ENCODE measurements at regions not wholly inside any gene's neighbourhood (a gene's known extent, or its start where the extent isn't known, plus 50 kb on each side); places are given as distances from the start of the nearest gene placed in this dataset.

DNA sequence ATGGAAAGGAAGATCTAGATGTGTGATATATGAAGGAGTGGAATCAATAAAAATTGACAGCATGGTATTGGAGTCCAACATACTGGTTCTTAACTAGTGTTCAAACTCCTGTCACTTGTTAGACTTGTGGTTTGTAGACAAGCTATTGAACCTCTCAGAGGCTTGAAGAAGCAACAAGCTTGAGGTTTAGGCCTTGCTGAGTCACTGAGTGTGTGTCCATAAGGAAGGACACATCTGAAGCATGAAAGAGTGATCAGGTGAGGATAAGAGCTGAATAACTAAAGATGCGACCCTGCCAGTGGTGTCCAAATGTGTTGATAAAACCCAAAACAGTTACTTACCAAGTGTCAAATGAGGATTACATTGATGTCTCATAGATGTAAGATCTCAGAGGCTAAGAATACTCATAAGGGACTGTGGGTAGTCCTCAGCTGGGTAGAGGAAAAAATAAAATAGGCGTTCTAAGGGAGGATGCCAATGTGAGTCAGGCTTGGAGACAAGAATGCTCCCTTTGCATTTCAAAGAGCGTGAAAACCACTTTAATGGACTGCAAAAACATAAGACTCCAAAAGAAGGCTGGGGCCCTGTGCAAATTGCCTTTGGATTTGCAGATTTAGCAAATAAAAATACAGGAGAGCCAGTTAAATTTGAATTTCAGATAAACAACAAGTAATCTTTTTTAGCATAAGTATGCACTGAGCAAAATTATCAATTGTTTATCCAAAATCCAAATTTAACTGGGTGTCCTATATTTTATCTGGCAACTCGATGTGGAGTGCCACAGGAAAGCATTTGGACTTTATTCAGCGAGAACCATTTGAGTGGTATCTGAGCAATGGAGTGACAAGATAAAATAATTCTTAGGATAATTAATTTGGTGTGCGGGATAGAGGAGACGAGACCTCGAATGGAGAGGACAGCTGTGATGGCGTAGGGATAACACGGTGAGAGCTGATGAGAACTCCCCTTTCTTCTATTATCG is 757.3 kb upstream of the WWC1 start:
- Histone ChIP-seq H2AFZ (ENCODE audit: low read length) (no peak overlapping the region), H3K36me3 (replicated peaks in 1 of 2; ENCODE audit: control insufficient read depth in 1 of 2, insufficient read depth in 2 of 2, low read length in 2 of 2) (no peaks in the 10 kb centered on the region), H3K4me2 (ENCODE audit: low read depth, low read length) (no peak overlapping the region), H3K27ac (ENCODE audit: extremely low read length, insufficient read depth, low read length) (no peak overlapping the region), H4K20me1 (ENCODE audit: insufficient read depth, low read length) (no peaks in the 10 kb centered on the region), H3K4me3 (replicated peaks in 1 of 3; ENCODE audit: insufficient read depth in 1 of 3, low read depth in 2 of 3, low read length in 3 of 3) (no peak overlapping the region), H3K4me1 (ENCODE audit: insufficient read depth, low read length) (no peaks in the 10 kb centered on the region), H3K79me2 (ENCODE audit: insufficient read depth, low read length) (no peaks in the 10 kb centered on the region), H3K9me3 (ENCODE audit: low read length) (no peaks in the 10 kb centered on the region), H3K27me3 (ENCODE audit: control insufficient read depth in 1 of 2, insufficient read depth in 2 of 2, low read length in 2 of 2) (no peaks in the 10 kb centered on the region; a peak in 1 of 5 replicates), H3K9ac (ENCODE audit: insufficient read depth, low read depth, low read length) (no peak overlapping the region)
- ChIA-PET POLR2A (no interaction called here), CTCF (ENCODE audit: low intra/inter-chr PET ratio, low total read pairs) (no interaction called here)
- WGBS (ENCODE audit: low lambda C conversion rate) = 13% methylated on average over 11 of the region's 11 CpGs
- ATAC-seq (no peak), FAIRE-seq (no peak), DNase-seq (ENCODE audit: low spot score) (no peak)
- BruUV-seq (replicated peaks) = no TSS peak
- in situ Hi-C loops (cut with HindIII; ENCODE audit: extremely low pct_ligation_motif_present, low pct_unique_long_range_greater_than_20kb) (no loop called here), intact Hi-C loops (cut with micrococcal nuclease; ENCODE audit: unreplicated experiment) (no loop called here)
- no peak for TF ChIP-seq NONO (IDR thresholded peaks at IDR 0.05)
- no peak for TF ChIP-seq NONO (CRISPR knock-in tag; conservative IDR thresholded peaks at IDR 0.05)
- TF ChIP-seq, protein P1, sequence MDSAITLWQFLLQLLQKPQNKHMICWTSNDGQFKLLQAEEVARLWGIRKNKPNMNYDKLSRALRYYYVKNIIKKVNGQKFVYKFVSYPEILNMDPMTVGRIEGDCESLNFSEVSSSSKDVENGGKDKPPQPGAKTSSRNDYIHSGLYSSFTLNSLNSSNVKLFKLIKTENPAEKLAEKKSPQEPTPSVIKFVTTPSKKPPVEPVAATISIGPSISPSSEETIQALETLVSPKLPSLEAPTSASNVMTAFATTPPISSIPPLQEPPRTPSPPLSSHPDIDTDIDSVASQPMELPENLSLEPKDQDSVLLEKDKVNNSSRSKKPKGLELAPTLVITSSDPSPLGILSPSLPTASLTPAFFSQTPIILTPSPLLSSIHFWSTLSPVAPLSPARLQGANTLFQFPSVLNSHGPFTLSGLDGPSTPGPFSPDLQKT (CRISPR knock-in tag; IDR thresholded peaks at IDR 0.05; ENCODE audit: borderline replicate concordance) = no peak
- TF ChIP-seq, protein P2, sequence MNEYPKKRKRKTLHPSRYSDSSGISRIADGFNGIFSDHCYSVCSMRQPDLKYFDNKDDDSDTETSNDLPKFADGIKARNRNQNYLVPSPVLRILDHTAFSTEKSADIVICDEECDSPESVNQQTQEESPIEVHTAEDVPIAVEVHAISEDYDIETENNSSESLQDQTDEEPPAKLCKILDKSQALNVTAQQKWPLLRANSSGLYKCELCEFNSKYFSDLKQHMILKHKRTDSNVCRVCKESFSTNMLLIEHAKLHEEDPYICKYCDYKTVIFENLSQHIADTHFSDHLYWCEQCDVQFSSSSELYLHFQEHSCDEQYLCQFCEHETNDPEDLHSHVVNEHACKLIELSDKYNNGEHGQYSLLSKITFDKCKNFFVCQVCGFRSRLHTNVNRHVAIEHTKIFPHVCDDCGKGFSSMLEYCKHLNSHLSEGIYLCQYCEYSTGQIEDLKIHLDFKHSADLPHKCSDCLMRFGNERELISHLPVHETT (CRISPR knock-in tag; conservative IDR thresholded peaks at IDR 0.05) = no peak
- TF ChIP-seq ZNF510 (CRISPR knock-in tag; IDR thresholded peaks at IDR 0.05; ENCODE audit: low read depth) = no peak
- TF ChIP-seq ZNF44 (CRISPR knock-in tag; IDR thresholded peaks at IDR 0.05) = no peak
- TF ChIP-seq, protein P3, sequence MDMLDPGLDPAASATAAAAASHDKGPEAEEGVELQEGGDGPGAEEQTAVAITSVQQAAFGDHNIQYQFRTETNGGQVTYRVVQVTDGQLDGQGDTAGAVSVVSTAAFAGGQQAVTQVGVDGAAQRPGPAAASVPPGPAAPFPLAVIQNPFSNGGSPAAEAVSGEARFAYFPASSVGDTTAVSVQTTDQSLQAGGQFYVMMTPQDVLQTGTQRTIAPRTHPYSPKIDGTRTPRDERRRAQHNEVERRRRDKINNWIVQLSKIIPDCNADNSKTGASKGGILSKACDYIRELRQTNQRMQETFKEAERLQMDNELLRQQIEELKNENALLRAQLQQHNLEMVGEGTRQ (IDR thresholded peaks at IDR 0.05; ENCODE audit: low read depth, low read length) = no peak
- TF ChIP-seq, protein P3 (CRISPR knock-in tag; IDR thresholded peaks at IDR 0.05; ENCODE audit: borderline replicate concordance) = no peak
- TF ChIP-seq ZNF326 (CRISPR knock-in tag; IDR thresholded peaks at IDR 0.05; ENCODE audit: borderline replicate concordance) = no peak
- no peak for TF ChIP-seq ZNF644 (CRISPR knock-in tag; IDR thresholded peaks at IDR 0.05; ENCODE audit: low read depth)
- TF ChIP-seq, protein P4, sequence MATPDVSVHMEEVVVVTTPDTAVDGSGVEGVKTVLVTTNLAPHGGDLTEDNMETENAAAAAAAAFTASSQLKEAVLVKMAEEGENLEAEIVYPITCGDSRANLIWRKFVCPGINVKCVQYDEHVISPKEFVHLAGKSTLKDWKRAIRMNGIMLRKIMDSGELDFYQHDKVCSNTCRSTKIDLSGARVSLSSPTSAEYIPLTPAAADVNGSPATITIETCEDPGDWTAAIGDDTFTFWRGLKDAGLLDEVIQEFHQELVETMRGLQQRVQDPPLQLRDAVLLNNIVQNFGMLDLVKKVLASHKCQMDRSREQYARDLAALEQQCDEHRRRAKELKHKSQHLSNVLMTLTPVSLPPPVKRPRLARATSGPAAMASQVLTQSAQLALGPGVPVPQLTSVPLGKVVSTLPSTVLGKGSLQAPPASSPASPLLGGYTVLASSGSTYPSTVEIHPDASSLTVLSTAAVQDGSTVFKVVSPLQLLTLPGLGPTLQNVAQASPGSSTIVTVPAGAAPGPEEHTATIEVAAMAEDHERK (CRISPR knock-in tag; IDR thresholded peaks at IDR 0.05; ENCODE audit: low read depth) = no peak
